Right lobe of liver (tissue), 4 donors: ENCODE measurements at regions not wholly inside any gene's neighbourhood (a gene's known extent, or its start where the extent isn't known, plus 50 kb on each side); places are given as distances from the start of the nearest gene placed in this dataset.
"Not testable (repeated sequence)": the region's sequence is repeated elsewhere in the genome, so short reads cannot be mapped to it uniquely, and the experiment has no call there.

Experiments used
- CTCF ChIP-seq, 4 donors: fragments of 200-600 bp in 3 of 4; fragments of 450-650 bp in 1 of 4; IDR thresholded peaks; one replicate each; pipeline versions ENCODE4 v1.5.1 to v1.8.0; 2016 to 2022; ENCODE audit warnings: antibody characterized with exemption in 4 of 4, mild to moderate bottlenecking in 2 of 4
- POLR2A ChIP-seq: fragments of 450-650 bp; IDR thresholded peaks from one replicate; pipeline ENCODE4 v1.6.1; 2017; ENCODE audit warnings: antibody characterized with exemption, mild to moderate bottlenecking
- donor health status: DM: no; HTN: no; CAD: no.
- donor health status: DM: no; HTN: no; CAD: no.
- donor health status: DM: no; HTN: yes; CAD: no.

- not testable (repeated sequence) for TF ChIP-seq CTCF (IDR thresholded peaks at IDR 0.05); POLR2A
These were observed 240.9 kb downstream of the FAM72C start for GRCh38 chr1:143730890-143731289.
